Calu3 (cell line): ENCODE measurements at regions not wholly inside any gene's neighbourhood (a gene's known extent, or its start where the extent isn't known, plus 50 kb on each side); places are given as distances from the start of the nearest gene placed in this dataset.

Experiments
- BruUV-seq: library from RNA; stranded (reverse); fragments of 400-500 nt; replicated peaks from 2 replicates; lab custom pipeline; 2021; lab: Mats Ljungman, UMichigan
- CTCF ChIA-PET: fragments of 300-600 bp; sonication (Branson Sonifier 250); formaldehyde crosslinking; loops from one replicate; lab custom pipeline; 2022; ENCODE audit warnings: antibody characterized with exemption; lab: Charles Lee
- DNase-seq: peaks from one replicate; pipeline ENCODE4 v3.0.0; 2022
- H3K27ac Mint-ChIP-seq: one replicate; pipeline ENCODE4 v1.8.0; 2022; ENCODE audit warnings: mixed read lengths; ENCODE audit not compliant: unreplicated experiment
- H3K27me3 Mint-ChIP-seq: one replicate; pipeline ENCODE4 v1.8.0; 2022; ENCODE audit warnings: mixed read lengths; ENCODE audit not compliant: unreplicated experiment
- H3K36me3 Mint-ChIP-seq: one replicate; pipeline ENCODE4 v1.8.0; 2022; ENCODE audit warnings: mild to moderate bottlenecking, moderate library complexity, mixed read lengths; ENCODE audit not compliant: insufficient read depth, unreplicated experiment
- H3K4me1 Mint-ChIP-seq: one replicate; pipeline ENCODE4 v1.8.0; 2022; ENCODE audit warnings: mild to moderate bottlenecking, low read depth, mixed read lengths; ENCODE audit not compliant: unreplicated experiment
- H3K4me3 Mint-ChIP-seq: one replicate; pipeline ENCODE4 v1.8.0; 2022; ENCODE audit warnings: mild to moderate bottlenecking, low read depth, moderate library complexity, mixed read lengths; ENCODE audit not compliant: unreplicated experiment
- H3K9me3 Mint-ChIP-seq: one replicate; pipeline ENCODE4 v1.8.0; 2022; ENCODE audit warnings: low read depth, mixed read lengths; ENCODE audit not compliant: unreplicated experiment
- CTCF ChIP-seq: fragments of 200-600 bp; IDR thresholded peaks from one replicate; pipeline ENCODE4 v1.8.0; 2022; ENCODE audit warnings: antibody characterized with exemption; ENCODE audit not compliant: unreplicated experiment
- intact Hi-C: fragments of 100-400 bp; cut with micrococcal nuclease; formaldehyde crosslinking; loops from one replicate; pipeline ENCODE4 v1.10.0; 2022; ENCODE audit not compliant: unreplicated experiment

GRCh38 chr11:119921571-119921970 lies 192.6 kb upstream of the NECTIN1 start:
- CTCF ChIA-PET = no interaction called here
- Mint-ChIP-seq H3K4me3 (no peak overlapping the region), H3K9me3 (no peaks in the 10 kb centered on the region), H3K4me1 (no peaks in the 10 kb centered on the region), H3K36me3 (no peaks in the 10 kb centered on the region), H3K27ac (no peak overlapping the region), H3K27me3 (peaks cover 100% of the 10 kb centered on the region)
- DNase-seq = no peak
- TF ChIP-seq CTCF = no peak
- no TSS peak for BruUV-seq
- intact Hi-C loops = no loop called here

- no peaks in the 10 kb centered on the region for H3K36me3 Mint-ChIP-seq
- CTCF ChIA-PET = no interaction called here
- peaks cover 96% of the 10 kb centered on the region for H3K27me3 Mint-ChIP-seq
Observed at GRCh38 chr11:119920666-119921387, 191.8 kb upstream of the NECTIN1 start.

DNA sequence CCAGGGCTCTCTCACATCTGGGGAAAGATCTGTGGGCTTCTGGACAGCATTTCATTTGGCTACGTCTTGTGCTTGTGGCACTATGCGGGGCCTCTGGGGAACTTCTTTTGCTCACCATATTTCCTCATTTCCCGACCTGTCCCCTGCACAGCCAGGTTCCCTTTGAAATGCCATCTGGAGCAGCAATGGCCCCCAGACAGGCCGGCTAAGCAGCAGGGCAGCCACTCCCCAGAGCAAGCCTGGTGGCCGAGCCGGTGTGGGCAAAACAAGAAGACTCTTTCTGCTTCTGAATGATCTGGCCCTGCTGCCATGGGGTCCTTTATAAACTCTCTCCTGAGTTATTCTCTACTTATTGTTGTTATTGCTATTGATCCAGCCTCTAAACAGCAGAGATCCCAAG lies 190.7 kb upstream of the NECTIN1 start:
- Mint-ChIP-seq H3K9me3 (no peaks in the 10 kb centered on the region), H3K36me3 (no peaks in the 10 kb centered on the region), H3K27ac (no peak overlapping the region), H3K4me1 (no peaks in the 10 kb centered on the region), H3K4me3 (no peak overlapping the region), H3K27me3 (peaks cover 84% of the 10 kb centered on the region)
- no peak for TF ChIP-seq CTCF
- intact Hi-C loops = no loop called here
- CTCF ChIA-PET = no interaction called here
- BruUV-seq = no TSS peak
- DNase-seq = no peak

More at GRCh38 chr11:119920666-119921387, 191.8 kb upstream of the NECTIN1 start:
- no peak for DNase-seq
- H3K27ac Mint-ChIP-seq = no peak overlapping the region
- no peak for TF ChIP-seq CTCF
- no TSS peak for BruUV-seq
- no peaks in the 10 kb centered on the region for H3K9me3 Mint-ChIP-seq
- H3K4me3 Mint-ChIP-seq = no peak overlapping the region
- H3K4me1 Mint-ChIP-seq = no peaks in the 10 kb centered on the region
- intact Hi-C loops = no loop called here

- Mint-ChIP-seq H3K4me1 (no peaks in the 10 kb centered on the region), H3K27ac (no peak overlapping the region), H3K9me3 (no peaks in the 10 kb centered on the region), H3K36me3 (no peaks in the 10 kb centered on the region), H3K27me3 (peaks cover 71% of the 10 kb centered on the region), H3K4me3 (no peak overlapping the region)
- no TSS peak for BruUV-seq
- no peak for DNase-seq
- CTCF ChIA-PET = no interaction called here
- intact Hi-C loops = no loop called here
- TF ChIP-seq CTCF = no peak
Observed at GRCh38 chr11:119918347-119918746, 189.3 kb upstream of the NECTIN1 start.
